Rectal smooth muscle tissue (tissue), 1 donor: ENCODE measurements at regions not wholly inside any gene's neighbourhood (a gene's known extent, or its start where the extent isn't known, plus 50 kb on each side); places are given as distances from the start of the nearest gene placed in this dataset.

Experiments used
- H3K27ac ChIP-seq: one replicate; pipeline ENCODE4 v1.7.0; 2013; ENCODE audit warnings: low read depth, low read length, inconsistent platforms
- H3K27me3 ChIP-seq: one replicate; pipeline ENCODE4 v1.7.0; 2013; ENCODE audit warnings: low read length; ENCODE audit not compliant: control insufficient read depth, insufficient read depth
- H3K36me3 ChIP-seq: one replicate; pipeline ENCODE4 v1.7.0; 2013; ENCODE audit warnings: low read length; ENCODE audit not compliant: control insufficient read depth, insufficient read depth
- H3K4me1 ChIP-seq: one replicate; pipeline ENCODE4 v1.7.0; 2013; ENCODE audit warnings: low read length; ENCODE audit not compliant: control insufficient read depth, insufficient read depth
- H3K4me3 ChIP-seq: one replicate; pipeline ENCODE4 v1.7.0; 2013; ENCODE audit warnings: low read length
- H3K9ac ChIP-seq: one replicate; pipeline ENCODE4 v1.7.0; 2013; ENCODE audit warnings: low read length

- Histone ChIP-seq H3K36me3 (no peaks in the 10 kb centered on the region), H3K27ac (no peak overlapping the region), H3K4me3 (no peak overlapping the region), H3K9ac (no peak overlapping the region), H3K27me3 (no peaks in the 10 kb centered on the region), H3K4me1 (no peaks in the 10 kb centered on the region)
These were observed 388.6 kb upstream of the CDH6 start for GRCh38 chr5:30804739-30805505.

- H3K27ac ChIP-seq: no peak overlapping the region
- H3K9ac ChIP-seq: no peak overlapping the region
- no peaks in the 10 kb centered on the region for H3K27me3 ChIP-seq
- no peaks in the 10 kb centered on the region for H3K36me3 ChIP-seq
- H3K4me1 ChIP-seq: no peaks in the 10 kb centered on the region
- H3K4me3 ChIP-seq: no peak overlapping the region
These were observed 390.4 kb upstream of the CDH6 start for GRCh38 chr5:30802961-30803705.

- Histone ChIP-seq H3K4me1 (no peaks in the 10 kb centered on the region), H3K27me3 (no peaks in the 10 kb centered on the region), H3K4me3 (no peak overlapping the region), H3K9ac (no peak overlapping the region), H3K36me3 (no peaks in the 10 kb centered on the region), H3K27ac (no peak overlapping the region)
These were observed 411.8 kb upstream of the CDH6 start for GRCh38 chr5:30781643-30782042.

- H3K9ac ChIP-seq: no peak overlapping the region
- H3K27me3 ChIP-seq: no peaks in the 10 kb centered on the region
- no peaks in the 10 kb centered on the region for H3K4me1 ChIP-seq
- no peak overlapping the region for H3K27ac ChIP-seq
- no peaks in the 10 kb centered on the region for H3K36me3 ChIP-seq
- H3K4me3 ChIP-seq: no peak overlapping the region
These were observed 425.3 kb upstream of the CDH6 start for GRCh38 chr5:30768056-30768690.

GRCh38 chr5:30765706-30766105 lies 427.8 kb upstream of the CDH6 start:
- Histone ChIP-seq H3K4me3 (no peak overlapping the region), H3K9ac (no peak overlapping the region), H3K36me3 (no peaks in the 10 kb centered on the region), H3K27ac (no peak overlapping the region), H3K27me3 (no peaks in the 10 kb centered on the region), H3K4me1 (no peaks in the 10 kb centered on the region)

- H3K4me3 ChIP-seq: no peak overlapping the region
- no peaks in the 10 kb centered on the region for H3K27me3 ChIP-seq
- no peaks in the 10 kb centered on the region for H3K36me3 ChIP-seq
These were observed 428.3 kb upstream of the CDH6 start for GRCh38 chr5:30765227-30765626.

GRCh38 chr5:30764704-30765103 lies 428.8 kb upstream of the CDH6 start:
- Histone ChIP-seq H3K27me3 (no peaks in the 10 kb centered on the region), H3K4me3 (no peak overlapping the region), H3K4me1 (no peaks in the 10 kb centered on the region), H3K27ac (no peak overlapping the region), H3K9ac (no peak overlapping the region), H3K36me3 (no peaks in the 10 kb centered on the region)

More at GRCh38 chr5:30765227-30765626, 428.3 kb upstream of the CDH6 start:
- no peak overlapping the region for H3K27ac ChIP-seq
- no peak overlapping the region for H3K9ac ChIP-seq
- no peaks in the 10 kb centered on the region for H3K4me1 ChIP-seq

- Histone ChIP-seq H3K4me3 (no peak overlapping the region), H3K9ac (no peak overlapping the region), H3K27me3 (no peaks in the 10 kb centered on the region), H3K36me3 (no peaks in the 10 kb centered on the region), H3K27ac (no peak overlapping the region), H3K4me1 (no peaks in the 10 kb centered on the region)
These were observed 433.8 kb upstream of the CDH6 start for GRCh38 chr5:30759731-30760130.

- Histone ChIP-seq H3K36me3 (no peaks in the 10 kb centered on the region), H3K4me1 (no peaks in the 10 kb centered on the region), H3K27me3 (no peaks in the 10 kb centered on the region), H3K9ac (no peak overlapping the region), H3K27ac (no peak overlapping the region), H3K4me3 (no peak overlapping the region)
These were observed 441.5 kb upstream of the CDH6 start for GRCh38 chr5:30752015-30752414.

GRCh38 chr5:30749971-30750370 lies 443.5 kb upstream of the CDH6 start:
- Histone ChIP-seq H3K27me3 (no peaks in the 10 kb centered on the region), H3K4me1 (no peaks in the 10 kb centered on the region), H3K9ac (no peak overlapping the region), H3K4me3 (no peak overlapping the region), H3K27ac (no peak overlapping the region), H3K36me3 (no peaks in the 10 kb centered on the region)

- Histone ChIP-seq H3K27me3 (no peaks in the 10 kb centered on the region), H3K4me1 (no peaks in the 10 kb centered on the region), H3K9ac (no peak overlapping the region), H3K27ac (no peak overlapping the region), H3K36me3 (no peaks in the 10 kb centered on the region), H3K4me3 (no peak overlapping the region)
These were observed 446.1 kb upstream of the CDH6 start for GRCh38 chr5:30747412-30747811.

- H3K4me3 ChIP-seq: no peak overlapping the region
- no peak overlapping the region for H3K9ac ChIP-seq
- H3K27ac ChIP-seq: no peak overlapping the region
- H3K4me1 ChIP-seq: no peaks in the 10 kb centered on the region
- no peaks in the 10 kb centered on the region for H3K36me3 ChIP-seq
- no peaks in the 10 kb centered on the region for H3K27me3 ChIP-seq
These were observed 456.8 kb upstream of the CDH6 start for GRCh38 chr5:30736669-30737068.
